Skeletal muscle tissue (tissue), 3 donors: ENCODE measurements at regions not wholly inside any gene's neighbourhood (a gene's known extent, or its start where the extent isn't known, plus 50 kb on each side); places are given as distances from the start of the nearest gene placed in this dataset.

ENCODE experiments used
- H3K27ac ChIP-seq: one replicate; pipeline ENCODE4 v1.7.0; 2013; ENCODE audit warnings: mild to moderate bottlenecking, low read depth, low read length, inconsistent platforms
- H3K27me3 ChIP-seq, 3 donors: one replicate each; pipeline ENCODE4 v1.7.0; 2013; ENCODE audit warnings: low read length in 3 of 3; ENCODE audit not compliant: control insufficient read depth in 3 of 3, insufficient read depth in 3 of 3
- H3K36me3 ChIP-seq, 3 donors: one replicate each; pipeline ENCODE4 v1.7.0; 2013; ENCODE audit warnings: low read length in 3 of 3; ENCODE audit not compliant: control insufficient read depth in 3 of 3, insufficient read depth in 3 of 3
- H3K4me1 ChIP-seq, 3 donors: one replicate each; pipeline ENCODE4 v1.7.0; 2013; ENCODE audit warnings: low read length in 3 of 3, mild to moderate bottlenecking in 3 of 3; ENCODE audit not compliant: control insufficient read depth in 3 of 3, insufficient read depth in 3 of 3
- H3K4me3 ChIP-seq, 3 donors: one replicate each; pipeline ENCODE4 v1.7.0; 2013; ENCODE audit warnings: low read length in 3 of 3
- H3K9ac ChIP-seq, 3 donors: one replicate each; pipeline ENCODE4 v1.7.0; 2013; ENCODE audit warnings: low read length in 3 of 3, mild to moderate bottlenecking in 3 of 3, moderate library complexity in 2 of 3, low read depth in 1 of 3
- H3K9me3 ChIP-seq, 3 donors: one replicate each; pipeline ENCODE4 v1.7.0; 2013; ENCODE audit warnings: low read length in 3 of 3; ENCODE audit not compliant: control insufficient read depth in 3 of 3
- donor health status: Osteomylitis.

- H3K27ac ChIP-seq, result no peak overlapping the region
- H3K9me3 ChIP-seq, result no peaks in the 10 kb centered on the region
- no peak overlapping the region for H3K9ac ChIP-seq
- no peak overlapping the region for H3K4me3 ChIP-seq
- no peaks in the 10 kb centered on the region for H3K36me3 ChIP-seq
- H3K4me1 ChIP-seq, result no peaks in the 10 kb centered on the region
- no peaks in the 10 kb centered on the region for H3K27me3 ChIP-seq
Observed at GRCh38 chr17:70366386-70366785, 197.1 kb downstream of the KCNJ2 start.

- H3K27me3 ChIP-seq, result no peaks in the 10 kb centered on the region
- H3K4me1 ChIP-seq, result peaks cover 0 to 3% (median 0%) of the 10 kb centered on the region in 3 donors
Observed at GRCh38 chr17:70368011-70368410, 198.7 kb downstream of the KCNJ2 start.

GRCh38 chr17:70369391-70369790 is 200.1 kb downstream of the KCNJ2 start:
- H3K27ac ChIP-seq, result no peak overlapping the region
- H3K9me3 ChIP-seq, result no peaks in the 10 kb centered on the region
- no peaks in the 10 kb centered on the region for H3K27me3 ChIP-seq
- no peak overlapping the region for H3K9ac ChIP-seq
- H3K36me3 ChIP-seq, result no peaks in the 10 kb centered on the region
- no peak overlapping the region for H3K4me3 ChIP-seq
- peaks cover 0 to 3% (median 0%) of the 10 kb centered on the region in 3 donors for H3K4me1 ChIP-seq

More at GRCh38 chr17:70368011-70368410, 198.7 kb downstream of the KCNJ2 start:
- no peak overlapping the region for H3K27ac ChIP-seq
- H3K36me3 ChIP-seq, result no peaks in the 10 kb centered on the region
- H3K9me3 ChIP-seq, result no peaks in the 10 kb centered on the region
- no peak overlapping the region for H3K9ac ChIP-seq
- H3K4me3 ChIP-seq, result no peak overlapping the region

- Histone ChIP-seq H3K27ac (no peak overlapping the region), H3K4me1 (peaks cover 0 to 3% (median 0%) of the 10 kb centered on the region in 3 donors), H3K9me3 (no peaks in the 10 kb centered on the region), H3K4me3 (no peak overlapping the region), H3K9ac (no peak overlapping the region), H3K27me3 (no peaks in the 10 kb centered on the region), H3K36me3 (no peaks in the 10 kb centered on the region)
Observed at GRCh38 chr17:70370816-70371215, 201.5 kb downstream of the KCNJ2 start.

- Histone ChIP-seq H3K4me3 (no peak overlapping the region), H3K27me3 (no peaks in the 10 kb centered on the region), H3K9me3 (no peaks in the 10 kb centered on the region), H3K9ac (no peak overlapping the region), H3K36me3 (no peaks in the 10 kb centered on the region), H3K27ac (no peak overlapping the region), H3K4me1 (peaks cover 0 to 3% (median 0%) of the 10 kb centered on the region in 3 donors)
Observed at GRCh38 chr17:70373369-70373768, 204.0 kb downstream of the KCNJ2 start.

GRCh38 chr17:70374496-70374895 is 205.2 kb downstream of the KCNJ2 start:
- no peaks in the 10 kb centered on the region for H3K27me3 ChIP-seq
- H3K9me3 ChIP-seq, result no peaks in the 10 kb centered on the region
- no peak overlapping the region for H3K9ac ChIP-seq
- H3K27ac ChIP-seq, result no peak overlapping the region
- H3K4me3 ChIP-seq, result no peak overlapping the region
- H3K36me3 ChIP-seq, result no peaks in the 10 kb centered on the region
- H3K4me1 ChIP-seq, result peaks cover 0 to 3% (median 0%) of the 10 kb centered on the region in 3 donors

GRCh38 chr17:70375406-70375805 is 206.1 kb downstream of the KCNJ2 start:
- Histone ChIP-seq H3K36me3 (no peaks in the 10 kb centered on the region), H3K9ac (no peak overlapping the region), H3K4me3 (no peak overlapping the region), H3K4me1 (peaks cover 0 to 3% (median 0%) of the 10 kb centered on the region in 3 donors), H3K27me3 (no peaks in the 10 kb centered on the region), H3K9me3 (no peaks in the 10 kb centered on the region), H3K27ac (no peak overlapping the region)

- no peak overlapping the region for H3K9ac ChIP-seq
- H3K27me3 ChIP-seq, result no peaks in the 10 kb centered on the region
- no peaks in the 10 kb centered on the region for H3K36me3 ChIP-seq
- H3K27ac ChIP-seq, result no peak overlapping the region
- H3K4me1 ChIP-seq, result peaks cover 0 to 3% (median 0%) of the 10 kb centered on the region in 3 donors
- H3K4me3 ChIP-seq, result no peak overlapping the region
- no peaks in the 10 kb centered on the region for H3K9me3 ChIP-seq
Observed at GRCh38 chr17:70375813-70376770, 206.8 kb downstream of the KCNJ2 start.

- Histone ChIP-seq H3K9me3 (no peaks in the 10 kb centered on the region), H3K27me3 (no peaks in the 10 kb centered on the region), H3K27ac (no peak overlapping the region), H3K4me3 (no peak overlapping the region), H3K9ac (no peak overlapping the region), H3K36me3 (no peaks in the 10 kb centered on the region), H3K4me1 (peaks cover 0 to 1% (median 0%) of the 10 kb centered on the region in 3 donors)
Observed at GRCh38 chr17:70377654-70378053, 208.3 kb downstream of the KCNJ2 start.

- Histone ChIP-seq H3K9me3 (no peaks in the 10 kb centered on the region), H3K27ac (no peak overlapping the region), H3K9ac (no peak overlapping the region), H3K36me3 (no peaks in the 10 kb centered on the region), H3K4me3 (no peak overlapping the region), H3K4me1 (no peaks in the 10 kb centered on the region), H3K27me3 (no peaks in the 10 kb centered on the region)
Observed at GRCh38 chr17:70378076-70378475, 208.7 kb downstream of the KCNJ2 start.
